ENCODE measurements at regions not wholly inside any gene's neighbourhood (a gene's known extent, or its start where the extent isn't known, plus 50 kb on each side); places are given as distances from the start of the nearest gene placed in this dataset.
"Not testable (repeated sequence)": the region's sequence is repeated elsewhere in the genome, so short reads cannot be mapped to it uniquely, and the experiment has no call there.

GRCh38 chr10:4239186-4239585, 454.2 kb upstream of the KLF6 start:
- no TSS peak for BruUV-seq (replicated peaks)
- H3K4me3 Mint-ChIP-seq (ENCODE audit: unreplicated experiment), result no peak overlapping the region
- ChIA-PET CTCF (no interaction called here), POLR2A (no interaction called here)
- no peak overlapping the region for H3K27ac Mint-ChIP-seq (ENCODE audit: low read depth, unreplicated experiment)
- peaks cover 29% of the 10 kb centered on the region for H3K4me1 Mint-ChIP-seq (ENCODE audit: insufficient read depth, unreplicated experiment)
- no peaks in the 10 kb centered on the region for H3K36me3 Mint-ChIP-seq (ENCODE audit: insufficient read depth, unreplicated experiment)
- no peaks in the 10 kb centered on the region for H3K9me3 Mint-ChIP-seq (ENCODE audit: unreplicated experiment)
- no peaks in the 10 kb centered on the region for H3K27me3 Mint-ChIP-seq (ENCODE audit: insufficient read depth, unreplicated experiment)
- intact Hi-C loops (cut with micrococcal nuclease), result no loop called here
- DNase-seq (ENCODE audit: unreplicated experiment), result no peak
- TF ChIP-seq CTCF (IDR thresholded peaks at IDR 0.05; ENCODE audit: unreplicated experiment), result no peak

DNA sequence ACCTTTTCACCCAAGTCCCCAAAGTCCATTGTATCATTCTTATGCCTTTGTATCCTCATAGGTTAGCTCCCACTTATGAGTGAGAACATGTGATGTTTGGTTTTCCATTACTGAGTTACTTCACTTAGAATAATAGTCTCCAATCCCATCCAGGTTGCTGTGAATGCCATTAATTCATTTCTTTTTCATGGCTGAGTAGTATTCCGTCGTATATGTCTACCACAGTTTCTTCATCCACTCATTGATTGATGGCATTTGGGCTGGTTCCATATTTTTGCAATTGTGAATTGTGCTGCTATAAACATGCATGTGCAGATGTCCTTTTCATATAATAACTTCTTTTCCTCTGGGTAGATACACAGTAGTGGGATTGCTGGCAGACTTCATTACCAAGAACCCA, 451.9 kb upstream of the KLF6 start:
- CTCF ChIA-PET, result interaction anchor here (0.5 to 0.7 kb wide), 2 partner anchors 70 to 385 kb away, joined by 3 read pairs; no protein-coding TSS in a partner anchor
- intact Hi-C loops (cut with micrococcal nuclease); H3K4me3 Mint-ChIP-seq (ENCODE audit: unreplicated experiment); H3K4me1 Mint-ChIP-seq (ENCODE audit: insufficient read depth, unreplicated experiment); H3K27ac Mint-ChIP-seq (ENCODE audit: low read depth, unreplicated experiment); H3K9me3 Mint-ChIP-seq (ENCODE audit: unreplicated experiment); BruUV-seq (replicated peaks); DNase-seq (ENCODE audit: unreplicated experiment); H3K36me3 Mint-ChIP-seq (ENCODE audit: insufficient read depth, unreplicated experiment); POLR2A ChIA-PET; H3K27me3 Mint-ChIP-seq (ENCODE audit: insufficient read depth, unreplicated experiment): not testable (repeated sequence)

DNA sequence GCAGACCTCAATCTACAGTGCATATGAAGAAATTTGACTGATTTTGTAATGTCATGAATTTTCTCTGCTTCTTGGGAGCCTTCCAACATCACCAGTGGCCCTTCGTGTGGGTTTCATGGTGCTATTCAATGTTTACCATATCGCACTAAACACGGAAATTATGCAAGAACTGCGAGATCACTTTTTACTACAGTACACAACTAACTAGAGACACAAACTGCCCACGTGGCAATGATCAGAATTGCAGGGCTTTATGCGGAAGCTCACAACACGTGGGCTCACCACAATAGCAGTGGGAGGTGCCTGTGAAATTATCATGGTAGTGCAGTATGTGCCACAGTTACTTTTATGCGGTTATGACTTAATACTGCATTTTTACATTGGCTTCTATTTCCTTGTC, 449.7 kb upstream of the KLF6 start:
- Mint-ChIP-seq H3K9me3 (ENCODE audit: unreplicated experiment) (no peaks in the 10 kb centered on the region), H3K27me3 (ENCODE audit: insufficient read depth, unreplicated experiment) (no peaks in the 10 kb centered on the region), H3K4me1 (ENCODE audit: insufficient read depth, unreplicated experiment) (no peaks in the 10 kb centered on the region), H3K36me3 (ENCODE audit: insufficient read depth, unreplicated experiment) (no peaks in the 10 kb centered on the region), H3K27ac (ENCODE audit: low read depth, unreplicated experiment) (no peak overlapping the region), H3K4me3 (ENCODE audit: unreplicated experiment) (no peak overlapping the region)
- peak; percentile 84 for DNase-seq (ENCODE audit: unreplicated experiment)
- ChIA-PET POLR2A (interaction anchor here (1.1 kb wide), 1 partner anchor 450 kb away, joined by 3 read pairs; the partner anchor contains the start of gene KLF6), CTCF (no interaction called here)
- no peak for TF ChIP-seq CTCF (IDR thresholded peaks at IDR 0.05; ENCODE audit: unreplicated experiment)
- no TSS peak for BruUV-seq (replicated peaks)
- intact Hi-C loops (cut with micrococcal nuclease), result no loop called here

- H3K4me1 Mint-ChIP-seq (ENCODE audit: insufficient read depth, unreplicated experiment), result no peaks in the 10 kb centered on the region
- no TSS peak for BruUV-seq (replicated peaks)
- CTCF ChIA-PET, result interaction anchor here (0.6 to 1.4 kb wide), 3 partner anchors 11 to 241 kb away, joined by 3 to 4 read pairs (median 3); no protein-coding TSS in a partner anchor
- no peaks in the 10 kb centered on the region for H3K27me3 Mint-ChIP-seq (ENCODE audit: insufficient read depth, unreplicated experiment)
- intact Hi-C loops (cut with micrococcal nuclease), result no loop called here
- no peak for TF ChIP-seq CTCF (IDR thresholded peaks at IDR 0.05; ENCODE audit: unreplicated experiment)
- POLR2A ChIA-PET, result interaction anchor here (1.1 to 1.7 kb wide), 3 partner anchors 12 to 38 kb away, joined by 4 to 5 read pairs (median 5); no protein-coding TSS in a partner anchor
- DNase-seq (ENCODE audit: unreplicated experiment), result no peak
- no peaks in the 10 kb centered on the region for H3K9me3 Mint-ChIP-seq (ENCODE audit: unreplicated experiment)
- H3K27ac Mint-ChIP-seq (ENCODE audit: low read depth, unreplicated experiment), result no peak overlapping the region
- no peak overlapping the region for H3K4me3 Mint-ChIP-seq (ENCODE audit: unreplicated experiment)
- H3K36me3 Mint-ChIP-seq (ENCODE audit: insufficient read depth, unreplicated experiment), result no peaks in the 10 kb centered on the region
These were observed 446.4 kb upstream of the KLF6 start for GRCh38 chr10:4231439-4231838.

DNA sequence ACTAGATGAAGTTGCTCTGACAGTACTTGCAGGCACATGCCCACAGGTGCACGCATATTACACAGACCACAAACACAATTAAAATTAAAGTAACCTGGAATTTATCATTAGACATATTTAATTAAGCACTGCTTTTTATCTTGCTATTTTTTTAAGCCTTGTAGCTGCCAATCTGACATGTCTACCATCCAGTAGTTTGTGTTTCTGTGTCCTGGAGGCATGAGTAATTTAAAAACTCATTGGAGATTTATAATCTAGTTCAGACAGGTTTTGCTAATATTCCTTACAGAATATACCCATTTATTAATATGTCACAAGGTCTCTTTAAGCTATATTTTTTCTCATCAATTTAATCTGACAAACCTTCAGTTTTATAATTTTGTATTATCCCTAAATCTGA, 445.0 kb upstream of the KLF6 start:
- H3K4me1 Mint-ChIP-seq (ENCODE audit: insufficient read depth, unreplicated experiment), result no peaks in the 10 kb centered on the region
- no peaks in the 10 kb centered on the region for H3K36me3 Mint-ChIP-seq (ENCODE audit: insufficient read depth, unreplicated experiment)
- ChIA-PET CTCF (interaction anchor here (0.6 to 1.5 kb wide), 2 partner anchors 15 to 105 kb away, joined by 3 read pairs; no protein-coding TSS in a partner anchor), POLR2A (interaction anchor here (1.1 to 2.1 kb wide), 5 partner anchors 9 to 378 kb away, joined by 3 to 8 read pairs (median 4); no protein-coding TSS in a partner anchor)
- H3K4me3 Mint-ChIP-seq (ENCODE audit: unreplicated experiment), result no peak overlapping the region
- no peaks in the 10 kb centered on the region for H3K27me3 Mint-ChIP-seq (ENCODE audit: insufficient read depth, unreplicated experiment)
- intact Hi-C loops (cut with micrococcal nuclease), result no loop called here
- no peaks in the 10 kb centered on the region for H3K9me3 Mint-ChIP-seq (ENCODE audit: unreplicated experiment)
- TF ChIP-seq CTCF (IDR thresholded peaks at IDR 0.05; ENCODE audit: unreplicated experiment), result no peak
- DNase-seq (ENCODE audit: unreplicated experiment), result no peak
- BruUV-seq (replicated peaks), result no TSS peak
- no peak overlapping the region for H3K27ac Mint-ChIP-seq (ENCODE audit: low read depth, unreplicated experiment)
